H1 (cell line): ENCODE measurements at regions not wholly inside any gene's neighbourhood (a gene's known extent, or its start where the extent isn't known, plus 50 kb on each side); places are given as distances from the start of the nearest gene placed in this dataset.

ENCODE experiments used
- CTCF ChIA-PET: fragments of 300-600 bp; sonication (Branson Sonifier 250); formaldehyde crosslinking; loops from one replicate; lab custom pipeline; 2021; ENCODE audit not compliant: partially characterized antibody; lab: Charles Lee
- POLR2A ChIA-PET: fragments of 300-600 bp; sonication (Branson Sonifier 250); formaldehyde crosslinking; loops from one replicate; lab custom pipeline; 2021; ENCODE audit warnings: inconsistent platforms; ENCODE audit not compliant: partially characterized antibody; lab: Charles Lee
- DNase-seq, 2 experiments: peaks; one replicate each; pipeline versions ENCODE4 v3.0.0 to v3.0.0-alpha.2; 2010 to 2022; ENCODE audit warnings: low spot score in 2 of 2, low read depth in 1 of 2, mixed read lengths in 1 of 2
- FAIRE-seq: peaks from 2 replicates; lab custom pipeline; 2011; peaks lifted over from hg19 to GRCh38; lab: Jason Lieb, UNC
- H2AFZ ChIP-seq: 2 replicates; pipeline ENCODE4 v1.8.1; 2012; ENCODE audit warnings: low read length, inconsistent platforms
- H2AK5ac ChIP-seq: 2 replicates; pipeline ENCODE4 v1.6.1; 2013; ENCODE audit warnings: low read depth, low read length
- H2BK120ac ChIP-seq: replicated peaks from 2 replicates; pipeline ENCODE3; 2013; ENCODE audit warnings: low read depth, low read length, inconsistent platforms
- H2BK12ac ChIP-seq: 2 replicates; pipeline ENCODE4 v1.6.1; 2013; ENCODE audit warnings: low read depth, low read length
- H2BK15ac ChIP-seq: 2 replicates; pipeline ENCODE4 v1.6.1; 2013; ENCODE audit warnings: low read length
- H2BK20ac ChIP-seq: 2 replicates; pipeline ENCODE4 v1.6.1; 2013; ENCODE audit warnings: low read length
- H2BK5ac ChIP-seq: 2 replicates; pipeline ENCODE4 v1.6.1; 2013; ENCODE audit warnings: low read depth, low read length
- H3K14ac ChIP-seq: 2 replicates; pipeline ENCODE4 v1.6.1; 2013; ENCODE audit warnings: inconsistent platforms; ENCODE audit not compliant: insufficient read length
- H3K18ac ChIP-seq: 2 replicates; pipeline ENCODE4 v1.6.1; 2013; ENCODE audit warnings: low read length; ENCODE audit errors: extremely low read depth
- H3K23ac ChIP-seq: 2 replicates; pipeline ENCODE4 v1.6.1; 2013; ENCODE audit warnings: inconsistent platforms; ENCODE audit not compliant: insufficient read length
- H3K23me2 ChIP-seq: 2 replicates; pipeline ENCODE4 v1.6.1; 2013; ENCODE audit warnings: low read depth, low read length
- H3K27ac ChIP-seq: 2 replicates; pipeline ENCODE4 v1.6.1; 2011; ENCODE audit warnings: low read depth, low read length, inconsistent platforms
- H3K27me3 ChIP-seq, 4 experiments: replicated peaks in 1 of 4; 1 replicate in 1 of 4; 2 replicates in 3 of 4; pipeline versions ENCODE4 v1.6.1 to v1.8.1; 2011 to 2013; ENCODE audit warnings: low read length in 3 of 4, mild to moderate bottlenecking in 3 of 4, inconsistent platforms in 2 of 4, mixed read lengths in 2 of 4, moderate library complexity in 1 of 4; ENCODE audit not compliant: control insufficient read depth in 3 of 4, insufficient read depth in 3 of 4; ENCODE audit errors: extremely low read depth in 1 of 4
- H3K36me3 ChIP-seq, 4 experiments: 2 replicates each; pipeline versions ENCODE4 v1.6.1 to v1.8.1; 2011 to 2013; ENCODE audit warnings: mild to moderate bottlenecking in 4 of 4, low read length in 3 of 4, moderate library complexity in 2 of 4, control low read depth in 1 of 4, inconsistent platforms in 1 of 4; ENCODE audit not compliant: insufficient read depth in 4 of 4, control insufficient read depth in 2 of 4
- H3K4ac ChIP-seq: replicated peaks from 2 replicates; pipeline ENCODE3; 2013; ENCODE audit warnings: low read length, low read depth, mixed read lengths, inconsistent platforms; ENCODE audit not compliant: insufficient read length
- H3K4me1 ChIP-seq, 4 experiments: replicated peaks in 1 of 4; 1 replicate in 1 of 4; 2 replicates in 3 of 4; pipeline versions ENCODE4 v1.6.1 to v1.8.1; 2011 to 2013; ENCODE audit warnings: low read length in 3 of 4, inconsistent platforms in 2 of 4, mixed read lengths in 1 of 4; ENCODE audit not compliant: insufficient read depth in 4 of 4, control insufficient read depth in 3 of 4
- H3K4me2 ChIP-seq, 2 experiments: 2 replicates each; pipeline versions ENCODE4 v1.6.1 to v1.8.1; 2011 to 2013; ENCODE audit warnings: low read depth in 2 of 2, low read length in 2 of 2, control low read depth in 1 of 2, inconsistent platforms in 1 of 2, mild to moderate bottlenecking in 1 of 2; ENCODE audit not compliant: insufficient read depth in 1 of 2
- H3K4me3 ChIP-seq, 4 experiments: fragments of 200-600, 300-600 bp in 1 of 4; sonication (generic), shearing (Covaris generic), sonication (Bioruptor Twin) in 1 of 4; 2 replicates each; pipeline versions ENCODE4 v1.5.1 to v1.8.1; 2011 to 2016; ENCODE audit warnings: low read length in 4 of 4, low read depth in 3 of 4, control low read depth in 2 of 4, inconsistent platforms in 2 of 4, mild to moderate bottlenecking in 2 of 4, mixed read lengths in 1 of 4, moderate library complexity in 1 of 4; ENCODE audit not compliant: insufficient read depth in 2 of 4; ENCODE audit errors: extremely low read depth in 1 of 4
- H3K56ac ChIP-seq: replicated peaks from 2 replicates; pipeline ENCODE3; 2013; ENCODE audit warnings: low read depth, mild to moderate bottlenecking, mixed read lengths, low read length, inconsistent platforms; ENCODE audit not compliant: insufficient read length
- H3K79me1 ChIP-seq: 2 replicates; pipeline ENCODE4 v1.6.1; 2013; ENCODE audit warnings: low read depth, low read length, control low read depth
- H3K79me2 ChIP-seq, 2 experiments: 2 replicates each; pipeline versions ENCODE4 v1.6.1 to v1.8.1; 2012 to 2013; ENCODE audit warnings: low read length in 2 of 2, mild to moderate bottlenecking in 2 of 2, inconsistent platforms in 1 of 2; ENCODE audit not compliant: insufficient read depth in 2 of 2, control insufficient read depth in 1 of 2
- H3K9ac ChIP-seq, 4 experiments: replicated peaks in 1 of 4; 1 replicate in 1 of 4; 2 replicates in 3 of 4; pipeline versions ENCODE4 v1.6.1 to v1.8.1; 2011 to 2013; ENCODE audit warnings: low read depth in 3 of 4, low read length in 3 of 4, control low read depth in 2 of 4, mild to moderate bottlenecking in 2 of 4, moderate library complexity in 2 of 4, inconsistent platforms in 1 of 4; ENCODE audit errors: extremely low read depth in 1 of 4
- H3K9me3 ChIP-seq, 2 experiments: 2 replicates each; pipeline versions ENCODE4 v1.6.1 to v1.8.1; 2012 to 2013; ENCODE audit warnings: mild to moderate bottlenecking in 2 of 2, moderate library complexity in 2 of 2, control low read depth in 1 of 2, inconsistent platforms in 1 of 2, low read depth in 1 of 2, low read length in 1 of 2, mixed read lengths in 1 of 2; ENCODE audit not compliant: insufficient read depth in 2 of 2
- H4K20me1 ChIP-seq, 2 experiments: replicated peaks in 1 of 2; 2 replicates each; pipeline versions ENCODE3 to v1.8.1; 2011 to 2013; ENCODE audit warnings: inconsistent platforms in 2 of 2, low read length in 2 of 2, mild to moderate bottlenecking in 1 of 2; ENCODE audit not compliant: insufficient read depth in 2 of 2, control insufficient read depth in 1 of 2
- H4K5ac ChIP-seq: 2 replicates; pipeline ENCODE4 v1.6.1; 2013; ENCODE audit warnings: low read length, low read depth, mixed read lengths, inconsistent platforms; ENCODE audit not compliant: insufficient read length
- H4K8ac ChIP-seq: 2 replicates; pipeline ENCODE4 v1.8.0; 2013; ENCODE audit warnings: mild to moderate bottlenecking, moderate library complexity, low read length, inconsistent platforms; ENCODE audit not compliant: insufficient read depth; ENCODE audit errors: extremely low read depth
- H4K91ac ChIP-seq: replicated peaks from 2 replicates; pipeline ENCODE3; 2013; ENCODE audit warnings: low read length, mixed read lengths, inconsistent platforms; ENCODE audit not compliant: insufficient read length
- CBX5 ChIP-seq: fragments of 300-800, 300-1000 bp; sonication (generic); IDR thresholded peaks from 2 replicates; pipeline ENCODE4 v1.7.1; 2016; ENCODE audit warnings: antibody characterized with exemption, low read length, low read depth
- JUN ChIP-seq: IDR thresholded peaks from 2 replicates; pipeline ENCODE4 v1.6.1; 2011; ENCODE audit warnings: low read depth, mild to moderate bottlenecking, improper control_type of control experiment, low read length
- RAD21 ChIP-seq, 2 experiments: IDR thresholded peaks in 1 of 2; conservative IDR thresholded peaks in 1 of 2; 2 replicates each; pipeline ENCODE4 v1.6.1; 2011; ENCODE audit warnings: low read depth in 2 of 2, low read length in 2 of 2, improper control_type of control experiment in 1 of 2, inconsistent platforms in 1 of 2, mild to moderate bottlenecking in 1 of 2, moderate library complexity in 1 of 2
- SIX5 ChIP-seq: IDR thresholded peaks from 2 replicates; pipeline ENCODE4 v1.6.1; 2011; ENCODE audit warnings: mild to moderate bottlenecking, low read depth, low read length
- TEAD4 ChIP-seq: IDR thresholded peaks from 2 replicates; pipeline ENCODE4 v1.6.1; 2012; ENCODE audit warnings: low read depth, low read length, inconsistent platforms, mixed read lengths
- YY1 ChIP-seq: IDR thresholded peaks from 2 replicates; pipeline ENCODE4 v1.6.1; 2011; ENCODE audit warnings: low read depth, mild to moderate bottlenecking, low read length
- WGBS, 2 experiments: shearing (Covaris generic) in 1 of 2; methylation state at CpG; one replicate each; pipeline versions ENCODE4 v1.1.6 to v1.1.7; 2013 to 2015; ENCODE audit warnings: low lambda C conversion rate in 2 of 2, mixed read lengths in 2 of 2, inconsistent platforms in 1 of 2, low coverage in 1 of 2, missing lambda C conversion rate in 1 of 2; ENCODE audit not compliant: insufficient replicate concordance in 2 of 2, insufficient coverage in 1 of 2, insufficient read length in 1 of 2; ENCODE audit errors: extremely low coverage in 1 of 2, missing lambda C conversion rate in 1 of 2; 5-methylcytosine and 5-hydroxymethylcytosine counted together

GRCh38 chr13:109396266-109396665, 390.1 kb downstream of the IRS2 start:
- H3K27ac ChIP-seq, result no peak overlapping the region
- no peak overlapping the region for H3K18ac ChIP-seq
- H2BK15ac ChIP-seq, result no peak overlapping the region
- ChIA-PET CTCF (no interaction called here), POLR2A (no interaction called here)
- WGBS, 2 experiments, result 90% methylated on average over 3 of the region's 9 CpGs; no CpG with 5 or more reads in 1 of the 2 experiments
- no peak overlapping the region for H4K8ac ChIP-seq
- H2BK5ac ChIP-seq, result no peak overlapping the region
- no peaks in the 10 kb centered on the region for H3K79me1 ChIP-seq
- no peaks in the 10 kb centered on the region for H3K9me3 ChIP-seq
- H3K23ac ChIP-seq, result no peak overlapping the region
- H4K91ac ChIP-seq, result no peak overlapping the region
- no peaks in the 10 kb centered on the region for H4K20me1 ChIP-seq
- H3K79me2 ChIP-seq, result no peaks in the 10 kb centered on the region
- no peak overlapping the region for H3K4ac ChIP-seq
- H3K36me3 ChIP-seq, result no peaks in the 10 kb centered on the region
- no peak overlapping the region for H2BK12ac ChIP-seq
- no peak overlapping the region for H2AFZ ChIP-seq
- H2BK120ac ChIP-seq, result no peak overlapping the region
- no peak overlapping the region for H3K4me2 ChIP-seq
- no peak overlapping the region for H2AK5ac ChIP-seq
- no peak overlapping the region for H3K56ac ChIP-seq
- DNase-seq, result no peak
- H2BK20ac ChIP-seq, result no peak overlapping the region
- no peaks in the 10 kb centered on the region; a peak in 2 of 7 replicates for H3K4me1 ChIP-seq
- H3K9ac ChIP-seq, result no peak overlapping the region
- H4K5ac ChIP-seq, result no peak overlapping the region
- H3K4me3 ChIP-seq, result no peak overlapping the region
- H3K27me3 ChIP-seq, result no peaks in the 10 kb centered on the region
- H3K14ac ChIP-seq, result no peak overlapping the region
- no peak for FAIRE-seq
- H3K23me2 ChIP-seq, result no peaks in the 10 kb centered on the region
- TF ChIP-seq RAD21 (IDR thresholded peaks at IDR 0.05 in 1 of 2, conservative IDR thresholded peaks at IDR 0.05 in 1 of 2; ENCODE audit: low read depth in 2 of 2, low read length in 2 of 2) (no peak), JUN (no peak), TEAD4 (no peak), SIX5 (no peak), CBX5 (no peak), YY1 (no peak)
